ENCODE measurements at regions not wholly inside any gene's neighbourhood (a gene's known extent, or its start where the extent isn't known, plus 50 kb on each side); places are given as distances from the start of the nearest gene placed in this dataset.

DNA sequence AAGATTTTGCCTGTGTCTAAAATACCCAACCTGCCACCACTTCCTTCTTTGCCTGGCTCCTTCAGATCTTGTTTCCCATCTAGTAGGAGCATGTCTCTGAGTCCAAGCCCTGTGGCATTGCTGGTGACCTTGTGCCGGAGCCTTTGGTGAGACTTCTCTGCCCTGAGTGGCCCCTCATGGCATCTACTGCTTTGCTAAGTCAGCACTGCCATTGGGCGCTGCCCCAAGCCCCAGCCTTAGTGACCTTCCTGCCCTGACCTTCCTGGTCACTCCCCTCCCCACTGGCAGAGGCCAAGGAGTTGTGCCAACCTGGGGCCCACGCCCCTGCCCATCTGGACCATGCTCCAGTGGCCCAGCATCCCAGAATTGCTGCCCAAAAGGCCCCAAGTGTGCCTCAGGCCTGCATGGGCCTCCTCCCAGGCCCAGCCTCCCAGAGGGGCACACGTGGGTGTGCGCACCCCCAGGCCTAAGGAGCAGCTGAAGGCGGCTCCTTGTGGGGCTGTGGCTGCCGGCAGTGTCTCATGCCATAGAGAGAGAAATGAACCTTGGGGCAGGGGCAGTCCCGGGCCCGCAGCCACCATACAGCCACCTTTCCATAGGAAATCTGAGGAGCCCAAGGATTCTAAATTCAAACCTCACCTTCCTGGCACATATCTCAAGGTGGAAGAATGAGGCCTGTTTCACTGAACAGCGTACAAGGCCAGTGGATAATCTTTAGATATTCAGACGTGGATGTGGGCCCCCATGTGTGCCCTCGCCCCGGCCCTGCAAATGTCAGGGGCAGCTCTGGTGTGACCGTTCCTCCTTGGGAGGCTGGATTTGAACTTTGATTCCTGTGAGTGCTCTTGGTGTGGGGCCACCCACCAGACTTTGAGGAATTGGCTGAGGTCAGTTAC, 100.2 kb upstream of the SLC66A3 start:
- TF ChIP-seq, protein P1, sequence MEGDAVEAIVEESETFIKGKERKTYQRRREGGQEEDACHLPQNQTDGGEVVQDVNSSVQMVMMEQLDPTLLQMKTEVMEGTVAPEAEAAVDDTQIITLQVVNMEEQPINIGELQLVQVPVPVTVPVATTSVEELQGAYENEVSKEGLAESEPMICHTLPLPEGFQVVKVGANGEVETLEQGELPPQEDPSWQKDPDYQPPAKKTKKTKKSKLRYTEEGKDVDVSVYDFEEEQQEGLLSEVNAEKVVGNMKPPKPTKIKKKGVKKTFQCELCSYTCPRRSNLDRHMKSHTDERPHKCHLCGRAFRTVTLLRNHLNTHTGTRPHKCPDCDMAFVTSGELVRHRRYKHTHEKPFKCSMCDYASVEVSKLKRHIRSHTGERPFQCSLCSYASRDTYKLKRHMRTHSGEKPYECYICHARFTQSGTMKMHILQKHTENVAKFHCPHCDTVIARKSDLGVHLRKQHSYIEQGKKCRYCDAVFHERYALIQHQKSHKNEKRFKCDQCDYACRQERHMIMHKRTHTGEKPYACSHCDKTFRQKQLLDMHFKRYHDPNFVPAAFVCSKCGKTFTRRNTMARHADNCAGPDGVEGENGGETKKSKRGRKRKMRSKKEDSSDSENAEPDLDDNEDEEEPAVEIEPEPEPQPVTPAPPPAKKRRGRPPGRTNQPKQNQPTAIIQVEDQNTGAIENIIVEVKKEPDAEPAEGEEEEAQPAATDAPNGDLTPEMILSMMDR (IDR thresholded peaks at IDR 0.05; ENCODE audit: low read depth, low read length, poor library complexity, severe bottlenecking) = no peak
- no peak for TF ChIP-seq EZH2phosphoT487 (IDR thresholded peaks at IDR 0.05; ENCODE audit: borderline replicate concordance, low read length)
